ENCODE measurements at regions not wholly inside any gene's neighbourhood (a gene's known extent, or its start where the extent isn't known, plus 50 kb on each side); places are given as distances from the start of the nearest gene placed in this dataset.
A peak's percentile ranks its signal among the peaks of the same experiment; 100 is the strongest.

GRCh38 chr12:68455691-68456345 is 123.7 kb upstream of the MDM1 start:
- Histone ChIP-seq H3K9ac (ENCODE audit: low read length) (no peak overlapping the region), H3K27me3 (ENCODE audit: low read length) (no peaks in the 10 kb centered on the region), H4K20me1 (ENCODE audit: insufficient read depth, low read depth, low read length) (no peaks in the 10 kb centered on the region), H2AFZ (ENCODE audit: low read length) (no peak overlapping the region), H3K27ac (ENCODE audit: low read length) (no peak overlapping the region), H3K9me3 (ENCODE audit: low read length) (no peaks in the 10 kb centered on the region), H3K79me2 (ENCODE audit: low read length) (no peaks in the 10 kb centered on the region), H3K9me2 (replicated peaks; ENCODE audit: insufficient read depth, low read length) (no peaks in the 10 kb centered on the region), H3K4me3 (ENCODE audit: low read length) (no peak overlapping the region), H3K36me3 (ENCODE audit: insufficient read depth, low read length) (no peaks in the 10 kb centered on the region), H3K4me1 (ENCODE audit: low read length) (no peaks in the 10 kb centered on the region), H3K4me2 (ENCODE audit: low read depth, low read length, poor library complexity, severe bottlenecking) (no peak overlapping the region)
- no peak for DNase-seq

DNA sequence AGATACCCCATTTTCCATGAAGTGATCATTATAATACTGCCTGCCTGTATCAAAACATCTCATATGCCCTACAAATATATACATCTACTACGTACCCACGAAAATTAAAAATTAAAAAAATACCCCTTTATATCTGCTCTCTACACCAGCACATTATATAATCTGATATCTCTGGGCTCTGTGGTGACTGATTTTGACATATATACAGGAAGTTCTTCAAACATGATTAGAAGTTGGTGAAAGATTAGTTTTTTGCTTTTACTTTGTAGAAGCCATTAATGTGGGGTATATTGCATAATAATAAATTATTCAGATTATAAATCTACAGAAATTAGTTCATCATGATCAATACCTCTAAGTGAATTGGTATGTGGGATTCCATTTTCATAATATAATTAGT is 126.7 kb upstream of the MDM1 start:
- H3K4me3 ChIP-seq (ENCODE audit: low read length) = no peak overlapping the region
- H3K9me3 ChIP-seq (ENCODE audit: low read length) = no peaks in the 10 kb centered on the region
- H3K9me2 ChIP-seq (replicated peaks; ENCODE audit: insufficient read depth, low read length) = no peaks in the 10 kb centered on the region
- no peaks in the 10 kb centered on the region for H3K79me2 ChIP-seq (ENCODE audit: low read length)
- H2AFZ ChIP-seq (ENCODE audit: low read length) = no peak overlapping the region
- H3K27me3 ChIP-seq (ENCODE audit: low read length) = no peaks in the 10 kb centered on the region
- H4K20me1 ChIP-seq (ENCODE audit: insufficient read depth, low read depth, low read length) = no peaks in the 10 kb centered on the region
- H3K9ac ChIP-seq (ENCODE audit: low read length) = no peak overlapping the region
- no peak overlapping the region for H3K27ac ChIP-seq (ENCODE audit: low read length)
- no peak overlapping the region for H3K4me2 ChIP-seq (ENCODE audit: low read depth, low read length, poor library complexity, severe bottlenecking)
- H3K4me1 ChIP-seq (ENCODE audit: low read length) = no peaks in the 10 kb centered on the region
- no peak for DNase-seq
- no peaks in the 10 kb centered on the region for H3K36me3 ChIP-seq (ENCODE audit: insufficient read depth, low read length)

DNA sequence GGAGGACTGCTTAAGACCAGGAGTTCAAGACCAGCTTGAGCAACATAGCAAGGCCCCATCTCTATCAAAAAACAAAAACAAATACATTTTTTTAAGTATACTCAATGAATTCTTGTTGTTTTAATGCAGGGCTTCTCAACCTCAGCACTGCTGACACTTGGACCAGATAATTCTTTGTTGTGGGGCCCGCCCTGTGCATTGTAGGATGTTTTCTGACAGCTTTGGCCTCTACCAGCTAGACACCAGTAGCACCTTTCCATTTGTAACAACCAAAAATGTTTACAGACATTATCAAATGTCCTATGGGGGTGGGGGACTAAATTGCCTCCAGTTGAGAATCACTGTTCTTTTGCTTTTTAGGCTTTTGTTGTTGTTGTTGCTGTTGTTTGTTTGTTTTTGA is 128.1 kb upstream of the MDM1 start:
- Histone ChIP-seq H2AFZ (ENCODE audit: low read length) (no peak overlapping the region), H3K79me2 (ENCODE audit: low read length) (no peaks in the 10 kb centered on the region), H3K9ac (ENCODE audit: low read length) (no peak overlapping the region), H3K27ac (ENCODE audit: low read length) (no peak overlapping the region), H3K4me3 (ENCODE audit: low read length) (no peak overlapping the region), H3K9me2 (replicated peaks; ENCODE audit: insufficient read depth, low read length) (no peaks in the 10 kb centered on the region), H3K27me3 (ENCODE audit: low read length) (no peaks in the 10 kb centered on the region), H3K4me1 (ENCODE audit: low read length) (no peaks in the 10 kb centered on the region), H4K20me1 (ENCODE audit: insufficient read depth, low read depth, low read length) (no peaks in the 10 kb centered on the region), H3K36me3 (ENCODE audit: insufficient read depth, low read length) (no peaks in the 10 kb centered on the region), H3K4me2 (ENCODE audit: low read depth, low read length, poor library complexity, severe bottlenecking) (no peak overlapping the region), H3K9me3 (ENCODE audit: low read length) (no peaks in the 10 kb centered on the region)
- no peak for DNase-seq

DNA sequence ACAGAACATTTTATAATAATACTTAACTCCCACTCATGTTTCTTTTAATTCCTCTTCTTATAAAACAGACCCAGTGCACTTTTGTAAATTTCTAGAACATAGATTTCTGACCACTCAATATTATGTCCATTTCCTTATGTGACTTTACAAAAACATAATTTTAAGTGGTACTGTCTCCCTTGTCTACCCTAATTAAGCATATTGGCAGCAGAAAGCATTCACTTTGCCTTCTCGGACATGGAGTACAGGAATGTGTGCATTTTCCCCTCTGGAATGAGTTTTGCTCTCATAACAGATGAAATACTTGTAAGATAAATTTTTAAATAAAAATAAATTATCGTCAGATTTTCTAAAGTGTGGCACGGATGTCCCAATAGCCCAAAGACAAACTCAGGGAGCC is 129.5 kb upstream of the MDM1 start:
- H3K9ac ChIP-seq (ENCODE audit: low read length) = no peak overlapping the region

DNA sequence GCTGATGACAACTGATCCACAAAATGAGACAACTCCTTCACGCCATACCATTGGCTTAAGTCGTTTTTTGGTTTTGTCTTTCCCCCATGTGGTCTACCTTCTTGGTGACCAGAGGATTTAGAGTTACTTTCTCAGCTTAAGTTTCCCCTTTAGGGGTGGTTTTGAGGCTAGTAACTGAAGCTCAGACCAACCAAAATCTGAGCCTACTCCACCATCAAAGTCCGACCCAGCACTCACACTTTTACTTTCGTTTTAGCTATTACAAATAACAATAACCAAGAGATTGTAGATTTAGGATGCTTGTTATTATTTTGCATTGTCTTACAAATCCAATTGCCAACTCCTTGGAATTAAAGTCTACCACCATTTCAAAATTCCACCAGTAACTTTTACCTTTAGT is 130.6 kb upstream of the MDM1 start:
- DNase-seq = no peak
- Histone ChIP-seq H2AFZ (ENCODE audit: low read length) (no peak overlapping the region), H3K4me1 (ENCODE audit: low read length) (no peaks in the 10 kb centered on the region), H3K79me2 (ENCODE audit: low read length) (no peaks in the 10 kb centered on the region), H3K9me2 (replicated peaks; ENCODE audit: insufficient read depth, low read length) (no peaks in the 10 kb centered on the region), H3K9me3 (ENCODE audit: low read length) (no peaks in the 10 kb centered on the region), H3K27me3 (ENCODE audit: low read length) (no peaks in the 10 kb centered on the region), H3K4me2 (ENCODE audit: low read depth, low read length, poor library complexity, severe bottlenecking) (peak overlapping the region; percentile 41), H3K36me3 (ENCODE audit: insufficient read depth, low read length) (no peaks in the 10 kb centered on the region), H3K9ac (ENCODE audit: low read length) (no peak overlapping the region), H3K27ac (ENCODE audit: low read length) (no peak overlapping the region), H3K4me3 (ENCODE audit: low read length) (peak overlapping the region; percentile 50), H4K20me1 (ENCODE audit: insufficient read depth, low read depth, low read length) (no peaks in the 10 kb centered on the region)

More for the DNA sequence above, 129.5 kb upstream of the MDM1 start:
- H3K79me2 ChIP-seq (ENCODE audit: low read length) = no peaks in the 10 kb centered on the region
- no peaks in the 10 kb centered on the region for H4K20me1 ChIP-seq (ENCODE audit: insufficient read depth, low read depth, low read length)
- no peak for DNase-seq
- H3K4me1 ChIP-seq (ENCODE audit: low read length) = no peaks in the 10 kb centered on the region
- no peak overlapping the region for H3K4me2 ChIP-seq (ENCODE audit: low read depth, low read length, poor library complexity, severe bottlenecking)
- no peaks in the 10 kb centered on the region for H3K9me2 ChIP-seq (replicated peaks; ENCODE audit: insufficient read depth, low read length)
- H3K4me3 ChIP-seq (ENCODE audit: low read length) = no peak overlapping the region
- H2AFZ ChIP-seq (ENCODE audit: low read length) = no peak overlapping the region
- H3K9me3 ChIP-seq (ENCODE audit: low read length) = no peaks in the 10 kb centered on the region
- no peaks in the 10 kb centered on the region for H3K27me3 ChIP-seq (ENCODE audit: low read length)
- H3K36me3 ChIP-seq (ENCODE audit: insufficient read depth, low read length) = no peaks in the 10 kb centered on the region
- H3K27ac ChIP-seq (ENCODE audit: low read length) = no peak overlapping the region

GRCh38 chr12:68465227-68465626 is 133.1 kb upstream of the MDM1 start:
- no peak overlapping the region for H3K9ac ChIP-seq (ENCODE audit: low read length)
- no peak overlapping the region for H3K4me2 ChIP-seq (ENCODE audit: low read depth, low read length, poor library complexity, severe bottlenecking)
- H4K20me1 ChIP-seq (ENCODE audit: insufficient read depth, low read depth, low read length) = no peaks in the 10 kb centered on the region
- no peak overlapping the region for H3K4me3 ChIP-seq (ENCODE audit: low read length)
- H3K9me3 ChIP-seq (ENCODE audit: low read length) = no peaks in the 10 kb centered on the region
- no peaks in the 10 kb centered on the region for H3K9me2 ChIP-seq (replicated peaks; ENCODE audit: insufficient read depth, low read length)
- no peaks in the 10 kb centered on the region for H3K36me3 ChIP-seq (ENCODE audit: insufficient read depth, low read length)
- no peak overlapping the region for H2AFZ ChIP-seq (ENCODE audit: low read length)
- H3K27ac ChIP-seq (ENCODE audit: low read length) = no peak overlapping the region
- H3K27me3 ChIP-seq (ENCODE audit: low read length) = no peaks in the 10 kb centered on the region
- DNase-seq = no peak
- H3K4me1 ChIP-seq (ENCODE audit: low read length) = no peaks in the 10 kb centered on the region
- no peaks in the 10 kb centered on the region for H3K79me2 ChIP-seq (ENCODE audit: low read length)

DNA sequence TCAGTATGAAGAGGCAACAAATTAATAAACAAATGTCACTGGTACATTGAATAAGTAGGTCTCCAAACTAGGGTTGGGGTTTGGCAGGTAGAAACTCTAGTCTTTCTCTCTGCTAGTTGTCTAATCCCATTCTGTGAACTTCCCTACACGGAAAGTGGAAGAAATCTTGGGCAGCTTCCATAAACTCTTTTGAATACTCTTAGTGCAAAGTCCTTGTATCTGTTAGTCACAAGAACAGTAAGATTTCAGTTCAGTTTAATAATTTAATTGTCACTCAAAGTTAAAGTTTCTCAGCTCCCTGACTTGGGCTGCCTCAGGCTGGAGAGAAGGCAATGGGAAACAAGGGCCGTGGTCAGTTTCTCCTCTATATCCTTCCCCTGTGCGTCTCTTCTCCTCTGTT is 135.4 kb upstream of the MDM1 start:
- H3K4me1 ChIP-seq (ENCODE audit: low read length) = no peaks in the 10 kb centered on the region
- no peak overlapping the region for H2AFZ ChIP-seq (ENCODE audit: low read length)
- H3K9me3 ChIP-seq (ENCODE audit: low read length) = no peaks in the 10 kb centered on the region
- no peak overlapping the region for H3K27ac ChIP-seq (ENCODE audit: low read length)
- H3K79me2 ChIP-seq (ENCODE audit: low read length) = no peaks in the 10 kb centered on the region
- no peak overlapping the region for H3K4me2 ChIP-seq (ENCODE audit: low read depth, low read length, poor library complexity, severe bottlenecking)
- H3K4me3 ChIP-seq (ENCODE audit: low read length) = no peak overlapping the region
- DNase-seq = no peak
- no peaks in the 10 kb centered on the region for H4K20me1 ChIP-seq (ENCODE audit: insufficient read depth, low read depth, low read length)
- no peaks in the 10 kb centered on the region for H3K9me2 ChIP-seq (replicated peaks; ENCODE audit: insufficient read depth, low read length)
- H3K27me3 ChIP-seq (ENCODE audit: low read length) = no peaks in the 10 kb centered on the region
- no peaks in the 10 kb centered on the region for H3K36me3 ChIP-seq (ENCODE audit: insufficient read depth, low read length)
- H3K9ac ChIP-seq (ENCODE audit: low read length) = no peak overlapping the region

DNA sequence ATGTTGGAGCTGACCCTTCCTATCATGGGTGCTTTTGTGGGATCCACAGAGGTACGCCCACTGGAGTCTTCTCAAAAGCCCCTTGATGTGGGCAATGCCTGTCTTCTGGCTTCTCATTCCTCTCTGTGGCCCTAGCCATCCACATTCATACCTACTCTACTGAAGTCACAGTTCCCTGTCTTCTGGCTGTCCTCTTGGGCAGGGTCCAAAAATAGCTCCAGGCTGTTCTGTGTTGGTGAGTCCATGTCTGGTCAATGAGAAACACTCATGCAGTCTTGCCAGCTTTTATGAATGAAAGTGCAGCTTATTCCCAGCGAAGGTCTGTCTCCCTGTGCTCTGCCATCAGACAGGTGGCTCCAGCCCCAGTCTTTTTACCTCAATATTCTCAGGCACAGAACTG is 135.9 kb upstream of the MDM1 start:
- no peak overlapping the region for H3K27ac ChIP-seq (ENCODE audit: low read length)
- H3K9me2 ChIP-seq (replicated peaks; ENCODE audit: insufficient read depth, low read length) = no peaks in the 10 kb centered on the region
- H3K27me3 ChIP-seq (ENCODE audit: low read length) = no peaks in the 10 kb centered on the region
- no peaks in the 10 kb centered on the region for H3K9me3 ChIP-seq (ENCODE audit: low read length)
- H4K20me1 ChIP-seq (ENCODE audit: insufficient read depth, low read depth, low read length) = no peaks in the 10 kb centered on the region
- H2AFZ ChIP-seq (ENCODE audit: low read length) = no peak overlapping the region
- no peaks in the 10 kb centered on the region for H3K36me3 ChIP-seq (ENCODE audit: insufficient read depth, low read length)
- no peaks in the 10 kb centered on the region for H3K79me2 ChIP-seq (ENCODE audit: low read length)
- H3K9ac ChIP-seq (ENCODE audit: low read length) = no peak overlapping the region
- no peak overlapping the region for H3K4me3 ChIP-seq (ENCODE audit: low read length)
- no peaks in the 10 kb centered on the region for H3K4me1 ChIP-seq (ENCODE audit: low read length)
- no peak for DNase-seq
- H3K4me2 ChIP-seq (ENCODE audit: low read depth, low read length, poor library complexity, severe bottlenecking) = no peak overlapping the region

DNA sequence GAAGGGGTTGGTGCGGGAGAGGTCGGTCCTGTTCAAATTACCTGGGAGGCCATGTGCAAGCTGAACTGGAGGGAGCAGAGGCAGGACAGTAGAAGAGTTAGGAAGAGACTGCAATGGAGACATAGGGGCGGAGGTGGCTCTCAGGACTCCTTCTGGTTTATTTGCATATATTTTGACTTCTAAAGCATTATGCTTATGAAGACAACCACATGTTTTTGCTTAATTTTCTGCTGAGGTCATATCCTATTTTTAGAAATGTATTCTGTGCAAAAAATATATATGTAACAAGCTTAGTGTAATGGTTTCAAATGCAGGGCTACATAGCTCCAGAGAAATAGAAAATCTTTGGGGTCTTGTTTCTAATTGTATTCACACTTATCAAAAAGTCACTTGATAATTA is 137.0 kb upstream of the MDM1 start:
- no peak overlapping the region for H3K9ac ChIP-seq (ENCODE audit: low read length)
- no peaks in the 10 kb centered on the region for H3K36me3 ChIP-seq (ENCODE audit: insufficient read depth, low read length)
- H3K9me2 ChIP-seq (replicated peaks; ENCODE audit: insufficient read depth, low read length) = no peaks in the 10 kb centered on the region
- H3K4me1 ChIP-seq (ENCODE audit: low read length) = no peaks in the 10 kb centered on the region
- no peak overlapping the region for H3K4me3 ChIP-seq (ENCODE audit: low read length)
- DNase-seq = no peak
- H3K4me2 ChIP-seq (ENCODE audit: low read depth, low read length, poor library complexity, severe bottlenecking) = no peak overlapping the region
- H3K27me3 ChIP-seq (ENCODE audit: low read length) = no peaks in the 10 kb centered on the region
- no peak overlapping the region for H3K27ac ChIP-seq (ENCODE audit: low read length)
- H3K79me2 ChIP-seq (ENCODE audit: low read length) = no peaks in the 10 kb centered on the region
- H4K20me1 ChIP-seq (ENCODE audit: insufficient read depth, low read depth, low read length) = no peaks in the 10 kb centered on the region
- no peaks in the 10 kb centered on the region for H3K9me3 ChIP-seq (ENCODE audit: low read length)
- no peak overlapping the region for H2AFZ ChIP-seq (ENCODE audit: low read length)
